ENCODE measurements at regions not wholly inside any gene's neighbourhood (a gene's known extent, or its start where the extent isn't known, plus 50 kb on each side); places are given as distances from the start of the nearest gene placed in this dataset.
"Not testable (repeated sequence)": the region's sequence is repeated elsewhere in the genome, so short reads cannot be mapped to it uniquely, and the experiment has no call there.

GRCh38 chr2:94737736-94738342, 133.4 kb upstream of the TEKT4 start:
- not testable (repeated sequence) for DNase-seq

GRCh38 chr2:94753466-94753998, 117.7 kb upstream of the TEKT4 start:
- no peak for DNase-seq

GRCh38 chr2:94758546-94758945, 112.7 kb upstream of the TEKT4 start:
- no peak for DNase-seq

- peak; percentile 29 to 35 for DNase-seq
Measured at GRCh38 chr2:94759211-94759610, 112.0 kb upstream of the TEKT4 start.

GRCh38 chr2:94762600-94762999, 108.6 kb upstream of the TEKT4 start:
- no peak for DNase-seq

- DNase-seq, result no peak
Measured at GRCh38 chr2:94763318-94763717, 107.9 kb upstream of the TEKT4 start.

- DNase-seq, result not testable (repeated sequence)
Measured at GRCh38 chr2:94764331-94764730, 106.9 kb upstream of the TEKT4 start.

- no peak for DNase-seq
Measured at GRCh38 chr2:94767336-94767735, 103.9 kb upstream of the TEKT4 start.

- DNase-seq, result no peak
Measured at GRCh38 chr2:94769733-94770132, 101.5 kb upstream of the TEKT4 start.

GRCh38 chr2:94774851-94775250, 96.4 kb upstream of the TEKT4 start:
- DNase-seq, result no peak

GRCh38 chr2:94776036-94776435, 95.2 kb upstream of the TEKT4 start:
- no peak for DNase-seq

GRCh38 chr2:94785105-94785504, 86.1 kb upstream of the TEKT4 start:
- not testable (repeated sequence) for DNase-seq

- not testable (repeated sequence) for DNase-seq
Measured at GRCh38 chr2:94786424-94786823, 84.8 kb upstream of the TEKT4 start.

- DNase-seq, result not testable (repeated sequence)
Measured at GRCh38 chr2:94790169-94790568, 81.1 kb upstream of the TEKT4 start.

- DNase-seq, result peak; percentile 14 to 44
Measured at GRCh38 chr2:94797235-94797634, 74.0 kb upstream of the TEKT4 start.
